ENCODE measurements at regions not wholly inside any gene's neighbourhood (a gene's known extent, or its start where the extent isn't known, plus 50 kb on each side); places are given as distances from the start of the nearest gene placed in this dataset.

- TF ChIP-seq ATF3 (IDR thresholded peaks at IDR 0.05), result no peak
- no peak for TF ChIP-seq CTCF (IDR thresholded peaks at IDR 0.05; ENCODE audit: low read depth, low read length, missing input control)
- no peak for TF ChIP-seq RAD21 (IDR thresholded peaks at IDR 0.05)
- no peak for TF ChIP-seq JUND (IDR thresholded peaks at IDR 0.05)
- TF ChIP-seq GABPA (IDR thresholded peaks at IDR 0.05 in 1 of 2, conservative IDR thresholded peaks at IDR 0.05 in 1 of 2), result no peak
These were observed 141.0 kb downstream of the CBLN1 start for GRCh38 chr16:49140618-49141017.
